ENCODE measurements at regions not wholly inside any gene's neighbourhood (a gene's known extent, or its start where the extent isn't known, plus 50 kb on each side); places are given as distances from the start of the nearest gene placed in this dataset.
A peak's percentile ranks its signal among the peaks of the same experiment; 100 is the strongest.

DNA sequence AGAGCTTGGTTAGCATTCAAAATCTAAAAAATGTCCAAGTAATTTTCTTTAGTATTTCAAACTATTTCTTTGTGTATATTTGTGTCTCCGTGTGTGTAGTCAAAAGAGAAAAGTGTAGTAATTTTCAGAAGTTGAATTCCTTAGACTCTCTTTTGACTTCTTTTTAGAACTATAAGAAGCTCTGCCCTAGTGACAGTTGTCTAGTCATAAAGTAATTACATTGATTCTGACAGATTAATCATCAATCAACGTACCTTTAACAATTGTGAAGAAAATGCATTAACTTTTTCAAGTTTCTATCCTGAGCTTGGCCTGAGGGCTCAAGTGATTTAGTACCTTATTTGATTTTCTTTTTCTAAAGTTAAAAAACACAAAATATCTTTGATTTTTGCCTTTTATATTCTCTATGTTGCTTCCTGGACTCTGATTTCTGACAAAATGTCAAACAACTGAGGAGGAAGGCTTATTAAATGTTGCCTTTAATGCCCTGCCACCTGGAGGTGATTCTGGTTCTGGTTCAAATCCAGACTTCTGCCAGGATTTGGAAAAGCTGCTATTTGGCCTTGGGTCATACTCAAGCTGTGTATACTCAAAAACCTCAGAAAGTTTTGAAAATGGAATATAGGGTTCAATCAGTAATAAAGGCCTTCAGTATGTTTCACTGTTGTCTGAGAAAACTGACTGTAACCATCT lies 653.6 kb downstream of the NSUN3 start:
- DNase-seq = no peak
- TF ChIP-seq, protein P1, sequence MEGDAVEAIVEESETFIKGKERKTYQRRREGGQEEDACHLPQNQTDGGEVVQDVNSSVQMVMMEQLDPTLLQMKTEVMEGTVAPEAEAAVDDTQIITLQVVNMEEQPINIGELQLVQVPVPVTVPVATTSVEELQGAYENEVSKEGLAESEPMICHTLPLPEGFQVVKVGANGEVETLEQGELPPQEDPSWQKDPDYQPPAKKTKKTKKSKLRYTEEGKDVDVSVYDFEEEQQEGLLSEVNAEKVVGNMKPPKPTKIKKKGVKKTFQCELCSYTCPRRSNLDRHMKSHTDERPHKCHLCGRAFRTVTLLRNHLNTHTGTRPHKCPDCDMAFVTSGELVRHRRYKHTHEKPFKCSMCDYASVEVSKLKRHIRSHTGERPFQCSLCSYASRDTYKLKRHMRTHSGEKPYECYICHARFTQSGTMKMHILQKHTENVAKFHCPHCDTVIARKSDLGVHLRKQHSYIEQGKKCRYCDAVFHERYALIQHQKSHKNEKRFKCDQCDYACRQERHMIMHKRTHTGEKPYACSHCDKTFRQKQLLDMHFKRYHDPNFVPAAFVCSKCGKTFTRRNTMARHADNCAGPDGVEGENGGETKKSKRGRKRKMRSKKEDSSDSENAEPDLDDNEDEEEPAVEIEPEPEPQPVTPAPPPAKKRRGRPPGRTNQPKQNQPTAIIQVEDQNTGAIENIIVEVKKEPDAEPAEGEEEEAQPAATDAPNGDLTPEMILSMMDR (IDR thresholded peaks at IDR 0.05; ENCODE audit: low read depth, low read length) = peak; percentile 45
- no peak overlapping the region for H3K4me3 ChIP-seq (ENCODE audit: low read depth, low read length)
- no peaks in the 10 kb centered on the region for H3K4me1 ChIP-seq
- no peaks in the 10 kb centered on the region for H3K27me3 ChIP-seq
- H3K36me3 ChIP-seq = no peaks in the 10 kb centered on the region
- H3K9me3 ChIP-seq = no peaks in the 10 kb centered on the region

DNA sequence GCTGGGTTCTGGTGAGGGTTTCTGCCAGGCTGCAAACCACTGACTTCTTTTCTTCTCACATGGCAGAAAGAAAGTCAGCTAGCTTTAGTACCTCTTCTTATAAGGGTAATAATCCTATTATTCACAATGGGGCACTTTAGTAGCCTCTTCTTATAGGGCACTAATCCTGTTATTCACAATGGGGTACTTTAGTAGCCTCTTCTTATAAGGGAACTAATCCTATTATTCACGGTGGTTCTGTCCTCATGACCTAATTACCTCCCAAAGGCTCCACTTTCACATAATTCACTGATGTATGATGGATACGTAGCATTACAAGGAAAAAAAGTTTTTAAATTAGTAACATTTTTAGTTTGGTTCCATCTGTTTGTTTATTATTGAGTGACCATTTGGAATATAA lies 671.3 kb downstream of the NSUN3 start:
- Histone ChIP-seq H3K36me3 (no peaks in the 10 kb centered on the region), H3K4me1 (no peaks in the 10 kb centered on the region), H3K9me3 (no peaks in the 10 kb centered on the region), H3K4me3 (ENCODE audit: low read depth, low read length) (no peak overlapping the region), H3K27me3 (no peaks in the 10 kb centered on the region)
- TF ChIP-seq, protein P1 (IDR thresholded peaks at IDR 0.05; ENCODE audit: low read depth, low read length) = no peak
- no peak for DNase-seq

DNA sequence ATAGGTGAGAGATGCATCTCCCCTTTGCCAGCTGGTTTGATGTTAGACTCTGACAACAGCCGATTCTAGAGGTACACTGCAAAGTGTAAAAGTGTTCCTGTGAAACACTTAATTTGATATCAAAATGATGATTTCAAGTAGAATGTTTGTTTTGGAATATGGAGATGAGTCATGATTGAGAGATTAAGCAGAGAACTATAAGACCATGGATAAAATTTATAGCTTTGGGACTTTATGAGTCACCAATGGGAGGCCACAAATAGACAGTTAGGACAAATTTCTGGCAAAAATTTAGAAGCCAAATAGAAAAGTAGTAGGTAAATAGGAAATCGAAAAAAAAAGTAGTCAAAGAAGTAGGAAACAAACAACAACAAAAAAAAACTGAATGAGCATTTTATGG lies 672.5 kb downstream of the NSUN3 start:
- Histone ChIP-seq H3K36me3 (no peaks in the 10 kb centered on the region), H3K27me3 (no peaks in the 10 kb centered on the region), H3K9me3 (no peaks in the 10 kb centered on the region), H3K4me3 (ENCODE audit: low read depth, low read length) (no peak overlapping the region), H3K4me1 (no peaks in the 10 kb centered on the region)
- TF ChIP-seq, protein P1 (IDR thresholded peaks at IDR 0.05; ENCODE audit: low read depth, low read length) = no peak
- no peak for DNase-seq

DNA sequence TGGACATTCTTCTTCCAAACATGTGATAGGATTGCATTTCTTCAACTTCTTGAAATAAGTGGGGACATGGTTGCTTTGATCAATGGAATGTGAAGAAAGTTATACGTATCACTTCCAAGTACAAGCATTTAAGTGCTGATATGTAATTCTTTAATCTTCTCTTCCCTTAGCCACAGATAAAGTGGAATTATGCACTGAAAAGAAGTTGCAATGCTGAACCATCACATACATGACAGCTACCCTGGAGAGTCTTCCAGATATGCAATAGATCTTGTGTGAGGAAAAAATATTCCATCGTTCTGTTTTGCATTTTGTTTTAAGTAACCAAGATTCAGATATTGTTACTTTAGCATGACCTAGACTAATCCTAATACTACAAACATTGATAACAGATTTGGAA lies 674.3 kb downstream of the NSUN3 start:
- Histone ChIP-seq H3K9me3 (no peaks in the 10 kb centered on the region), H3K4me1 (no peaks in the 10 kb centered on the region), H3K27me3 (no peaks in the 10 kb centered on the region), H3K36me3 (no peaks in the 10 kb centered on the region), H3K4me3 (ENCODE audit: low read depth, low read length) (no peak overlapping the region)
- no peak for DNase-seq
- TF ChIP-seq, protein P1 (IDR thresholded peaks at IDR 0.05; ENCODE audit: low read depth, low read length) = no peak

DNA sequence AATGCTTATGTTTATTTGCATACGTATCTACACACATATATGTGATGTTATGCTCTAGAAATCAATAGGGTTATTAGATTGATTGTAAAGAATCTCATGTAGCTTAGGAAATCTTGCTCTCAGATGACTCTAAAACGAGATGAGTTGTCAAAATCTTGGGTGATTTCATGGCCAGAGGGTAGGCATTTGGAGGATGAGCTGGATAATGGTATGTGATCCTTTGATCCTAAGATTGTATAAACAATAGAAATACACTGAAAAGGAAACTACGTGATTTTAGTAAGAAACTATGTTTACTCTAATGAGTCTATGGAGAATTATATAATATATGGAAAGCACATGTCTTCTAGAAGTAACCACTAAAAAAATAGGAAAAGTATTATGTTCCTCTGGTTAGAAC lies 676.6 kb downstream of the NSUN3 start:
- TF ChIP-seq, protein P1 (IDR thresholded peaks at IDR 0.05; ENCODE audit: low read depth, low read length) = no peak
- no peaks in the 10 kb centered on the region for H3K36me3 ChIP-seq
- no peak for DNase-seq
- no peak overlapping the region for H3K4me3 ChIP-seq (ENCODE audit: low read depth, low read length)
- no peaks in the 10 kb centered on the region for H3K4me1 ChIP-seq
- no peaks in the 10 kb centered on the region for H3K27me3 ChIP-seq
- H3K9me3 ChIP-seq = peaks cover 3% of the 10 kb centered on the region; the same call in 1 of the 2 replicates

DNA sequence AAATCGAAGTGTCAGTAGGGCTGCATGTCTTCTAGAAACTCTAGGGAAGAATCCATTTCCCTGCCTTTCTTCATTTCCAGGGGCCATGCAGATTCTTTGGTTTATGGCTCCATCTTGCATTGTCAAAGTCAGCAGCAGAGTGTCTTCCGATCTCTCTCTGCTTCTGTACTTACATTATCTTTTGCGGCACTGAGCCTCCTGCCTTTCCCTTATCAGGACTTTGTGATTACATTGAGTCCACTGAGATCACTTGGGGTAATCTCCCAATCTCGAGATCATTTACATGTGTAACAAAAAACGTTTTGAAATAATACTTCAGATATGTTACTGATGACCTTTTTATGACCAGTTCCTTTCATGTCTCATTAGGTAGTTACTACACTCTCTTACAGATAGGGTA lies 695.9 kb downstream of the NSUN3 start:
- TF ChIP-seq, protein P1 (IDR thresholded peaks at IDR 0.05; ENCODE audit: low read depth, low read length) = no peak
- no peak for DNase-seq
- no peak overlapping the region for H3K4me3 ChIP-seq (ENCODE audit: low read depth, low read length)
- no peaks in the 10 kb centered on the region for H3K36me3 ChIP-seq
- no peaks in the 10 kb centered on the region for H3K27me3 ChIP-seq
- no peaks in the 10 kb centered on the region for H3K9me3 ChIP-seq
- no peaks in the 10 kb centered on the region for H3K4me1 ChIP-seq
